ENCODE measurements at regions not wholly inside any gene's neighbourhood (a gene's known extent, or its start where the extent isn't known, plus 50 kb on each side); places are given as distances from the start of the nearest gene placed in this dataset.

- DNase-seq (ENCODE audit: low spot score) (no peak), ATAC-seq (no peak)
- Mint-ChIP-seq H3K4me1 (ENCODE audit: low read depth in 2 of 2) (no peaks in the 10 kb centered on the region), H3K4me3 (no peak overlapping the region), H3K27me3 (no peaks in the 10 kb centered on the region), H3K9me3 (peaks cover 15% of the 10 kb centered on the region), H3K27ac (no peak overlapping the region), H3K36me3 (peaks cover 7% of the 10 kb centered on the region)
Measured at GRCh38 chr15:37339437-37339836, 239.1 kb upstream of the MEIS2 start.

- Mint-ChIP-seq H3K4me3 (no peak overlapping the region), H3K4me1 (ENCODE audit: low read depth in 2 of 2) (no peaks in the 10 kb centered on the region)
- ATAC-seq, result no peak
Measured at GRCh38 chr15:37339856-37340255, 239.5 kb upstream of the MEIS2 start.

DNA sequence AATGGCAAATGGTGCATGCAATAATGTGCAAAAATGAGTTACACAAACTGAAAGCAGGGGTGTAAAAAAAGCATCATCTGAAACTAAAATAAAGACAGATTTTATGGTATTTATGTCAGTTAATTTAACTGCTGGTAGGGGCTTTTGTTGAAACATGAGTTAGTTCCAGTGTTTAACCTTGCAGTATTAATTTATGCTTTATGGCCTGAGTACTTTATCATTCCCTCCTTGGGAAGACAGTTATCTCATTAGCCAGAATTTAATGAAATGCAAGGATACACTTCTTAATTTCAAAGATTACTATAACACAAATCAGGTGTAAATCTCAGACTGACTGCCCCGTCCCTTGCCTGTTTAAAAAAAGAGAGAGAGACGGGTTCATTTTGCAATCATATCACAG is 240.1 kb upstream of the MEIS2 start:
- Mint-ChIP-seq H3K27me3 (no peaks in the 10 kb centered on the region), H3K4me1 (ENCODE audit: low read depth in 2 of 2) (no peaks in the 10 kb centered on the region), H3K36me3 (peaks cover 2% of the 10 kb centered on the region), H3K4me3 (no peak overlapping the region), H3K9me3 (peaks cover 12% of the 10 kb centered on the region), H3K27ac (no peak overlapping the region)
- DNase-seq (ENCODE audit: low spot score) (no peak), ATAC-seq (no peak)

More at GRCh38 chr15:37339856-37340255, 239.5 kb upstream of the MEIS2 start:
- H3K27me3 Mint-ChIP-seq, result no peaks in the 10 kb centered on the region
- H3K27ac Mint-ChIP-seq, result no peak overlapping the region
- peaks cover 7% of the 10 kb centered on the region for H3K36me3 Mint-ChIP-seq
- DNase-seq (ENCODE audit: low spot score), result no peak
- H3K9me3 Mint-ChIP-seq, result peaks cover 15% of the 10 kb centered on the region

GRCh38 chr15:37359101-37359892 is 258.9 kb upstream of the MEIS2 start:
- no peaks in the 10 kb centered on the region for H3K4me1 Mint-ChIP-seq (ENCODE audit: low read depth in 2 of 2)
- no peak for DNase-seq (ENCODE audit: low spot score)
- no peak for ATAC-seq
- H3K36me3 Mint-ChIP-seq, result no peaks in the 10 kb centered on the region
- H3K27ac Mint-ChIP-seq, result no peak overlapping the region
- H3K4me3 Mint-ChIP-seq, result no peak overlapping the region
- H3K27me3 Mint-ChIP-seq, result no peaks in the 10 kb centered on the region
- peaks cover 15% of the 10 kb centered on the region for H3K9me3 Mint-ChIP-seq

DNA sequence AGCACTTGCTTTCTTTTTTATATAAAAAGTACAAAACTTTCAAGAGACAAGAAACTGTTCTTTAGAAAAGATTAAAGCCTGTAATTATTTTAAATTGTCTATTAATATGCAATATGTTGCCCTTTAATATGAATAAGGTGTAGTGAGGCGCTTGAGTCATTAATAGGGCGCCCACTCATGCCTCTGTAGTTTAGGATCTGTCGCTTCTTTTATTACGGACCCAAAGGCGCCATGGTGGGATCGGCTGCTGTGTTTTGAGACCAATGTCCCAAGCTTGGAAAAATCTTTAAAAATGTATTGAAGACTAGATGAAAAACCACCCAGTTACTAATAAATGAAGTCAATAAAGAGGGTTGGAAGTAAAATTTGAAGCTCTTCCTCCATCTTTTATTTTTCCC is 259.5 kb upstream of the MEIS2 start:
- Mint-ChIP-seq H3K36me3 (no peaks in the 10 kb centered on the region), H3K9me3 (peaks cover 17% of the 10 kb centered on the region), H3K27me3 (no peaks in the 10 kb centered on the region), H3K4me1 (ENCODE audit: low read depth in 2 of 2) (no peaks in the 10 kb centered on the region), H3K27ac (no peak overlapping the region), H3K4me3 (no peak overlapping the region)
- DNase-seq (ENCODE audit: low spot score) (no peak), ATAC-seq (no peak)

DNA sequence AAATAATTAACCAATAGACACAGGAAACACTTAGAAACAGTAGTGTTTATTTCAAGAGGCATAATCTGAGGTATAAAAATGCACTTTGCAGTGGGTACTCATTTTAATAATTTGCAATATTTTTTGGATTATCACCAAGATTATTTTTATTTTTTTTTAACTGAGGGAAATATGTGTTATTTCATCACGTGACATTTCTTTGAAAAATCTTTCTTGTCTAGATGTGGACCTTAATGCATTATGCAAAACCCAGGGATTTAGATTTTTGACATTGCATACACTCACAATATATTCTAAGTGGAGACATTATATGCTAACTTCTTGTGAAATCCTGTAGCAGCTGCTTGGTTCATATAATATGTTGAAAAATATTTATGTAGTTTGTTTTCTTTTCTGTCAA is 260.4 kb upstream of the MEIS2 start:
- H3K27me3 Mint-ChIP-seq, result no peaks in the 10 kb centered on the region
- H3K27ac Mint-ChIP-seq, result no peak overlapping the region
- H3K4me1 Mint-ChIP-seq (ENCODE audit: low read depth in 2 of 2), result no peaks in the 10 kb centered on the region
- H3K9me3 Mint-ChIP-seq, result peaks cover 18% of the 10 kb centered on the region
- no peak for DNase-seq (ENCODE audit: low spot score)
- H3K36me3 Mint-ChIP-seq, result no peaks in the 10 kb centered on the region
- H3K4me3 Mint-ChIP-seq, result no peak overlapping the region
- no peak for ATAC-seq

- H3K9me3 Mint-ChIP-seq, result peaks cover 21% of the 10 kb centered on the region
- H3K4me3 Mint-ChIP-seq, result no peak overlapping the region
- H3K36me3 Mint-ChIP-seq, result no peaks in the 10 kb centered on the region
- H3K27ac Mint-ChIP-seq, result no peak overlapping the region
- H3K27me3 Mint-ChIP-seq, result no peaks in the 10 kb centered on the region
- no peaks in the 10 kb centered on the region for H3K4me1 Mint-ChIP-seq (ENCODE audit: low read depth in 2 of 2)
- DNase-seq (ENCODE audit: low spot score) (no peak), ATAC-seq (no peak)
Measured at GRCh38 chr15:37361621-37362020, 261.3 kb upstream of the MEIS2 start.

GRCh38 chr15:37362414-37362813 is 262.1 kb upstream of the MEIS2 start:
- Mint-ChIP-seq H3K36me3 (no peaks in the 10 kb centered on the region), H3K27ac (no peak overlapping the region), H3K27me3 (no peaks in the 10 kb centered on the region), H3K4me1 (ENCODE audit: low read depth in 2 of 2) (no peaks in the 10 kb centered on the region), H3K9me3 (peaks cover 19% of the 10 kb centered on the region), H3K4me3 (no peak overlapping the region)
- ATAC-seq (no peak), DNase-seq (ENCODE audit: low spot score) (no peak)

DNA sequence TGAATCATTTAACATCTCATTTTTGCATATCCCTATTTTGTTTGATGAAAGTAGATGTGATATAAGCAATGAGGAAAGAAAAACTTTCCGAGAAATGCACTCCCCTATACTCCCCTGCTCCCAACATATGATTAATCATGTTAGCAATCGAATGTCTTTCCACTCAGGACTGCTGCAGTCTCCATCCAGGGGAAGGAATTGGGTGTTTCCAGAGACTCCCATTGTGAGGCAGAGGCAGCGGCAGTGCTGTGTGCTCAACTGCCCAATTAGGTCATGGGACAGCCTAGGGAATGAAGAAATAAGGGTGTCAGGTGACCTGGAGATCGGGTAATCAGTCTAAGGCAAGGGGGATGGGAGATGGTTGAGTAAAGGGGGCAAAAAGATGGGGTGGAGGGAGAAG is 268.6 kb upstream of the MEIS2 start:
- H3K27ac Mint-ChIP-seq, result no peak overlapping the region
- H3K4me1 Mint-ChIP-seq (ENCODE audit: low read depth in 2 of 2), result no peaks in the 10 kb centered on the region
- no peak overlapping the region for H3K4me3 Mint-ChIP-seq
- no peaks in the 10 kb centered on the region for H3K27me3 Mint-ChIP-seq
- H3K9me3 Mint-ChIP-seq, result peaks cover 24% of the 10 kb centered on the region
- ATAC-seq (no peak), DNase-seq (ENCODE audit: low spot score) (no peak)
- H3K36me3 Mint-ChIP-seq, result no peaks in the 10 kb centered on the region

- no peaks in the 10 kb centered on the region for H3K4me1 Mint-ChIP-seq (ENCODE audit: low read depth in 2 of 2)
- no peak overlapping the region for H3K27ac Mint-ChIP-seq
- no peak for DNase-seq (ENCODE audit: low spot score)
- no peak for ATAC-seq
- H3K36me3 Mint-ChIP-seq, result no peaks in the 10 kb centered on the region
- H3K9me3 Mint-ChIP-seq, result peaks cover 21% of the 10 kb centered on the region
- no peak overlapping the region for H3K4me3 Mint-ChIP-seq
- no peaks in the 10 kb centered on the region for H3K27me3 Mint-ChIP-seq
Measured at GRCh38 chr15:37370941-37371340, 270.6 kb upstream of the MEIS2 start.

GRCh38 chr15:37372064-37372463 is 271.7 kb upstream of the MEIS2 start:
- DNase-seq (ENCODE audit: low spot score), result no peak
- H3K4me3 Mint-ChIP-seq, result no peak overlapping the region
- H3K4me1 Mint-ChIP-seq (ENCODE audit: low read depth in 2 of 2), result no peaks in the 10 kb centered on the region
- no peaks in the 10 kb centered on the region for H3K36me3 Mint-ChIP-seq
- H3K27me3 Mint-ChIP-seq, result no peaks in the 10 kb centered on the region
- H3K9me3 Mint-ChIP-seq, result peaks cover 18% of the 10 kb centered on the region
- no peak overlapping the region for H3K27ac Mint-ChIP-seq
- no peak for ATAC-seq

GRCh38 chr15:37375519-37375918 is 275.2 kb upstream of the MEIS2 start:
- Mint-ChIP-seq H3K27me3 (no peaks in the 10 kb centered on the region), H3K4me3 (no peak overlapping the region), H3K27ac (no peak overlapping the region), H3K4me1 (ENCODE audit: low read depth in 2 of 2) (no peaks in the 10 kb centered on the region), H3K36me3 (no peaks in the 10 kb centered on the region), H3K9me3 (peaks cover 16% of the 10 kb centered on the region)
- DNase-seq (ENCODE audit: low spot score), result no peak
- no peak for ATAC-seq

DNA sequence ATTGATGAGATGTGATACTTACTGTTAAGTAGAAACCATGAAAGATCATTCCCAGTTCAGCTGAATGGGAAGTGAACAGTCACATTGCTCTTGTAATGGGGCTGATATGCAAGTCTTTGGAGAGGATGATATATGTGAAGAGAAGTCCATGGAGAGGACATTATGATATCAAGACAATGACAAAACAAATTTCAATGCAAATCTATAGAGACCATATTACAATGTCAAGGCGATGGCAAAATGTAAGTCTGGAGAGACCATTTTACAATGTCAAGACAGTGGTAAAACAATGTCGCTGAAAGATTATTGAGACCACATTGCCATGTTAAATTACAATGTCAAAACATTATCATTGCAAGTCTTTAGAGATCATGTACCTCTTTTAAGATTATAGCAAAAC is 277.1 kb upstream of the MEIS2 start:
- H3K27me3 Mint-ChIP-seq, result no peaks in the 10 kb centered on the region
- peaks cover 11% of the 10 kb centered on the region for H3K9me3 Mint-ChIP-seq
- no peaks in the 10 kb centered on the region for H3K36me3 Mint-ChIP-seq
- H3K4me3 Mint-ChIP-seq, result no peak overlapping the region
- ATAC-seq (no peak), DNase-seq (ENCODE audit: low spot score) (no peak)
- no peaks in the 10 kb centered on the region for H3K4me1 Mint-ChIP-seq (ENCODE audit: low read depth in 2 of 2)
- H3K27ac Mint-ChIP-seq, result no peak overlapping the region

GRCh38 chr15:37394402-37395099 is 294.2 kb upstream of the MEIS2 start:
- no peak for DNase-seq (ENCODE audit: low spot score)
- H3K9me3 Mint-ChIP-seq, result peaks cover 24% of the 10 kb centered on the region
- no peak for ATAC-seq
- H3K27ac Mint-ChIP-seq, result no peak overlapping the region
- no peaks in the 10 kb centered on the region for H3K27me3 Mint-ChIP-seq
- peaks cover 17% of the 10 kb centered on the region for H3K36me3 Mint-ChIP-seq
- no peak overlapping the region for H3K4me3 Mint-ChIP-seq
- no peaks in the 10 kb centered on the region for H3K4me1 Mint-ChIP-seq (ENCODE audit: low read depth in 2 of 2)
